ENCODE measurements at regions not wholly inside any gene's neighbourhood (a gene's known extent, or its start where the extent isn't known, plus 50 kb on each side); places are given as distances from the start of the nearest gene placed in this dataset.

- TF ChIP-seq ADNP (CRISPR knock-in tag; IDR thresholded peaks at IDR 0.05) (no peak), MIXL1 (CRISPR knock-in tag; IDR thresholded peaks at IDR 0.05) (no peak), DMAP1 (CRISPR knock-in tag; IDR thresholded peaks at IDR 0.05) (no peak), FOXO1 (CRISPR knock-in tag; IDR thresholded peaks at IDR 0.05) (no peak), ZNF431 (CRISPR knock-in tag; IDR thresholded peaks at IDR 0.05; ENCODE audit: borderline replicate concordance, low read depth) (no peak), PHF20 (CRISPR knock-in tag; IDR thresholded peaks at IDR 0.05) (no peak)
- TF ChIP-seq, protein P1, sequence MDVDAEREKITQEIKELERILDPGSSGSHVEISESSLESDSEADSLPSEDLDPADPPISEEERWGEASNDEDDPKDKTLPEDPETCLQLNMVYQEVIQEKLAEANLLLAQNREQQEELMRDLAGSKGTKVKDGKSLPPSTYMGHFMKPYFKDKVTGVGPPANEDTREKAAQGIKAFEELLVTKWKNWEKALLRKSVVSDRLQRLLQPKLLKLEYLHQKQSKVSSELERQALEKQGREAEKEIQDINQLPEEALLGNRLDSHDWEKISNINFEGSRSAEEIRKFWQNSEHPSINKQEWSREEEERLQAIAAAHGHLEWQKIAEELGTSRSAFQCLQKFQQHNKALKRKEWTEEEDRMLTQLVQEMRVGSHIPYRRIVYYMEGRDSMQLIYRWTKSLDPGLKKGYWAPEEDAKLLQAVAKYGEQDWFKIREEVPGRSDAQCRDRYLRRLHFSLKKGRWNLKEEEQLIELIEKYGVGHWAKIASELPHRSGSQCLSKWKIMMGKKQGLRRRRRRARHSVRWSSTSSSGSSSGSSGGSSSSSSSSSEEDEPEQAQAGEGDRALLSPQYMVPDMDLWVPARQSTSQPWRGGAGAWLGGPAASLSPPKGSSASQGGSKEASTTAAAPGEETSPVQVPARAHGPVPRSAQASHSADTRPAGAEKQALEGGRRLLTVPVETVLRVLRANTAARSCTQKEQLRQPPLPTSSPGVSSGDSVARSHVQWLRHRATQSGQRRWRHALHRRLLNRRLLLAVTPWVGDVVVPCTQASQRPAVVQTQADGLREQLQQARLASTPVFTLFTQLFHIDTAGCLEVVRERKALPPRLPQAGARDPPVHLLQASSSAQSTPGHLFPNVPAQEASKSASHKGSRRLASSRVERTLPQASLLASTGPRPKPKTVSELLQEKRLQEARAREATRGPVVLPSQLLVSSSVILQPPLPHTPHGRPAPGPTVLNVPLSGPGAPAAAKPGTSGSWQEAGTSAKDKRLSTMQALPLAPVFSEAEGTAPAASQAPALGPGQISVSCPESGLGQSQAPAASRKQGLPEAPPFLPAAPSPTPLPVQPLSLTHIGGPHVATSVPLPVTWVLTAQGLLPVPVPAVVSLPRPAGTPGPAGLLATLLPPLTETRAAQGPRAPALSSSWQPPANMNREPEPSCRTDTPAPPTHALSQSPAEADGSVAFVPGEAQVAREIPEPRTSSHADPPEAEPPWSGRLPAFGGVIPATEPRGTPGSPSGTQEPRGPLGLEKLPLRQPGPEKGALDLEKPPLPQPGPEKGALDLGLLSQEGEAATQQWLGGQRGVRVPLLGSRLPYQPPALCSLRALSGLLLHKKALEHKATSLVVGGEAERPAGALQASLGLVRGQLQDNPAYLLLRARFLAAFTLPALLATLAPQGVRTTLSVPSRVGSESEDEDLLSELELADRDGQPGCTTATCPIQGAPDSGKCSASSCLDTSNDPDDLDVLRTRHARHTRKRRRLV (CRISPR knock-in tag; IDR thresholded peaks at IDR 0.05), result no peak
Measured at GRCh38 chr16:65219786-65220185, 97.9 kb upstream of the CDH11 start (continued).

GRCh38 chr16:65218348-65218747 is 96.5 kb upstream of the CDH11 start:
- ChIA-PET POLR2A (no interaction called here), CTCF (ENCODE audit: low intra/inter-chr PET ratio, low total read pairs) (no interaction called here)
- no peaks in the 10 kb centered on the region for H3K79me2 ChIP-seq (ENCODE audit: insufficient read depth, low read length)
- H3K4me3 ChIP-seq (replicated peaks in 1 of 3; ENCODE audit: insufficient read depth in 1 of 3, low read depth in 2 of 3, low read length in 3 of 3), result no peak overlapping the region
- no peak overlapping the region for H3K4me2 ChIP-seq (ENCODE audit: low read depth, low read length)
- H3K27me3 ChIP-seq (ENCODE audit: control insufficient read depth in 1 of 2, insufficient read depth in 2 of 2, low read length in 2 of 2), result no peaks in the 10 kb centered on the region
- ATAC-seq (no peak), FAIRE-seq (no peak), DNase-seq (ENCODE audit: low spot score) (no peak)
- in situ Hi-C loops (cut with HindIII; ENCODE audit: extremely low pct_ligation_motif_present, low pct_unique_long_range_greater_than_20kb) (no loop called here), intact Hi-C loops (cut with micrococcal nuclease; ENCODE audit: unreplicated experiment) (no loop called here)
- no peak for TF ChIP-seq ZFP36L1 (CRISPR knock-in tag; IDR thresholded peaks at IDR 0.05)
- TF ChIP-seq ZFP90 (CRISPR knock-in tag; IDR thresholded peaks at IDR 0.05; ENCODE audit: borderline replicate concordance), result no peak
- no peak for TF ChIP-seq SIX4 (CRISPR knock-in tag; IDR thresholded peaks at IDR 0.05)
- TF ChIP-seq, protein P2, sequence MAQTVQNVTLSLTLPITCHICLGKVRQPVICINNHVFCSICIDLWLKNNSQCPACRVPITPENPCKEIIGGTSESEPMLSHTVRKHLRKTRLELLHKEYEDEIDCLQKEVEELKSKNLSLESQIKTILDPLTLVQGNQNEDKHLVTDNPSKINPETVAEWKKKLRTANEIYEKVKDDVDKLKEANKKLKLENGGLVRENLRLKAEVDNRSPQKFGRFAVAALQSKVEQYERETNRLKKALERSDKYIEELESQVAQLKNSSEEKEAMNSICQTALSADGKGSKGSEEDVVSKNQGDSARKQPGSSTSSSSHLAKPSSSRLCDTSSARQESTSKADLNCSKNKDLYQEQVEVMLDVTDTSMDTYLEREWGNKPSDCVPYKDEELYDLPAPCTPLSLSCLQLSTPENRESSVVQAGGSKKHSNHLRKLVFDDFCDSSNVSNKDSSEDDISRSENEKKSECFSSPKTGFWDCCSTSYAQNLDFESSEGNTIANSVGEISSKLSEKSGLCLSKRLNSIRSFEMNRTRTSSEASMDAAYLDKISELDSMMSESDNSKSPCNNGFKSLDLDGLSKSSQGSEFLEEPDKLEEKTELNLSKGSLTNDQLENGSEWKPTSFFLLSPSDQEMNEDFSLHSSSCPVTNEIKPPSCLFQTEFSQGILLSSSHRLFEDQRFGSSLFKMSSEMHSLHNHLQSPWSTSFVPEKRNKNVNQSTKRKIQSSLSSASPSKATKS (CRISPR knock-in tag; IDR thresholded peaks at IDR 0.05), result no peak
- no peak for TF ChIP-seq HNRNPUL1 (IDR thresholded peaks at IDR 0.05; ENCODE audit: low read depth, low read length)
- TF ChIP-seq GATA4 (IDR thresholded peaks at IDR 0.05; ENCODE audit: borderline replicate concordance, low read depth), result no peak
- TF ChIP-seq ZNF24 (IDR thresholded peaks at IDR 0.05), result no peak
- TF ChIP-seq HDAC1 (CRISPR knock-in tag; IDR thresholded peaks at IDR 0.05), result no peak
- no peak for TF ChIP-seq ZNF891 (CRISPR knock-in tag; IDR thresholded peaks at IDR 0.05)
- TF ChIP-seq MED8 (CRISPR knock-in tag; IDR thresholded peaks at IDR 0.05; ENCODE audit: insufficient replicate concordance), result no peak
- TF ChIP-seq, protein P3, sequence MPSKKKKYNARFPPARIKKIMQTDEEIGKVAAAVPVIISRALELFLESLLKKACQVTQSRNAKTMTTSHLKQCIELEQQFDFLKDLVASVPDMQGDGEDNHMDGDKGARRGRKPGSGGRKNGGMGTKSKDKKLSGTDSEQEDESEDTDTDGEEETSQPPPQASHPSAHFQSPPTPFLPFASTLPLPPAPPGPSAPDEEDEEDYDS (CRISPR knock-in tag; IDR thresholded peaks at IDR 0.05), result no peak
- H3K27ac ChIP-seq (ENCODE audit: extremely low read length, insufficient read depth, low read length), result no peak overlapping the region
- no TSS peak for BruUV-seq (replicated peaks)
- WGBS (ENCODE audit: low lambda C conversion rate), result 0% methylated on average over 3 of the region's 3 CpGs
- peaks cover 17% of the 10 kb centered on the region; the same call in 1 of the 2 replicates for H3K9me3 ChIP-seq (ENCODE audit: low read length)
- H3K9ac ChIP-seq (ENCODE audit: insufficient read depth, low read depth, low read length), result no peak overlapping the region
- H2AFZ ChIP-seq (ENCODE audit: low read length), result no peak overlapping the region
- H3K4me1 ChIP-seq (ENCODE audit: insufficient read depth, low read length), result no peaks in the 10 kb centered on the region
- H3K36me3 ChIP-seq (replicated peaks in 1 of 2; ENCODE audit: control insufficient read depth in 1 of 2, insufficient read depth in 2 of 2, low read length in 2 of 2), result no peaks in the 10 kb centered on the region
- no peaks in the 10 kb centered on the region for H4K20me1 ChIP-seq (ENCODE audit: insufficient read depth, low read length)
